Upper lobe of left lung (tissue), 4 donors: ENCODE measurements at regions not wholly inside any gene's neighbourhood (a gene's known extent, or its start where the extent isn't known, plus 50 kb on each side); places are given as distances from the start of the nearest gene placed in this dataset.

Experiments
- CTCF ChIP-seq, 6 experiments: fragments of 450-650 bp in 4 of 6; fragments of 200-600 bp in 2 of 6; sonication (generic) in 2 of 6; IDR thresholded peaks; one replicate each; pipeline ENCODE4 v1.5.1; 2016 to 2019; ENCODE audit warnings: antibody characterized with exemption in 6 of 6
- POLR2A ChIP-seq, 4 donors: fragments of 450-650 bp; IDR thresholded peaks; one replicate each; pipeline ENCODE4 v1.5.1; 2016 to 2017; ENCODE audit warnings: antibody characterized with exemption in 4 of 4, mild to moderate bottlenecking in 2 of 4
- POLR2AphosphoS5 ChIP-seq, 2 donors: sonication (generic); formaldehyde crosslinking; IDR thresholded peaks; one replicate each; pipeline ENCODE4 v1.5.1; 2017; ENCODE audit warnings: antibody characterized with exemption in 2 of 2

GRCh38 chr6:62392291-62392690, 106.3 kb upstream of the KHDRBS2 start:
- no peak for TF ChIP-seq POLR2A (IDR thresholded peaks at IDR 0.05)
- TF ChIP-seq CTCF (IDR thresholded peaks at IDR 0.05), result no peak
- no peak for TF ChIP-seq POLR2AphosphoS5 (IDR thresholded peaks at IDR 0.05)
